K562 (cell line): ENCODE measurements at regions not wholly inside any gene's neighbourhood (a gene's known extent, or its start where the extent isn't known, plus 50 kb on each side); places are given as distances from the start of the nearest gene placed in this dataset.

Experiments
- ATAC-seq: fragments of 200-7000 bp; cut with Tn5 transposase; 3 replicates; pipeline ENCODE4 v1.9.1; 2020; ENCODE audit warnings: moderate library complexity
- BruUV-seq: library from RNA; stranded (reverse); fragments of 400-500 nt; replicated peaks from 2 replicates; lab custom pipeline; 2021; lab: Mats Ljungman, UMichigan
- CTCF ChIA-PET: fragments of 300-600 bp; formaldehyde crosslinking; extraction: SDS; loops from one replicate; lab custom pipeline; 2021; ENCODE audit warnings: low intra/inter-chr PET ratio; lab: Yijun Ruan, JAX
- POLR2A ChIA-PET: fragments of 300-600, 350-650 bp; sonication (Branson Sonifier 250); formaldehyde crosslinking; extraction: SDS; loops from one replicate; lab custom pipeline; 2021; ENCODE audit warnings: antibody characterized with exemption, inconsistent platforms; lab: Yijun Ruan, JAX
- DNase-seq, 4 experiments: peaks; one replicate each; pipeline versions ENCODE4 v3.0.0 to v3.0.0-alpha.2; 2011 to 2018; ENCODE audit warnings: low spot score in 3 of 4, mixed read lengths in 3 of 4; ENCODE audit errors: extremely low read depth in 1 of 4
- FAIRE-seq: peaks from 2 replicates; lab custom pipeline; 2011; peaks lifted over from hg19 to GRCh38; lab: Jason Lieb, UNC
- H2AFZ ChIP-seq: 2 replicates; pipeline ENCODE4 v1.6.0; 2011; ENCODE audit warnings: low read depth, low read length, control low read depth, inconsistent platforms
- H3K27ac ChIP-seq: fragments of 200-600 bp; 3 replicates; pipeline ENCODE4 v1.8.0; 2011; ENCODE audit warnings: low read depth, mild to moderate bottlenecking, control low read depth, inconsistent platforms, low read length, moderate library complexity, mixed read lengths; ENCODE audit errors: extremely low read depth
- H3K27me3 ChIP-seq, 2 experiments: fragments of 300-600 bp in 1 of 2; 2 replicates in 1 of 2; 3 replicates in 1 of 2; pipeline versions ENCODE4 v1.6.0 to v1.8.0; 2011; ENCODE audit warnings: inconsistent platforms in 2 of 2, low read length in 2 of 2, mild to moderate bottlenecking in 1 of 2, mixed read lengths in 1 of 2, moderate library complexity in 1 of 2; ENCODE audit not compliant: control insufficient read depth in 2 of 2, insufficient read depth in 2 of 2
- H3K36me3 ChIP-seq: fragments of 300-600 bp; 3 replicates; pipeline ENCODE4 v1.8.0; 2011; ENCODE audit warnings: mild to moderate bottlenecking, low read length, inconsistent platforms; ENCODE audit not compliant: control insufficient read depth, insufficient read depth
- H3K4me1 ChIP-seq, 2 experiments: fragments of 200-600 bp in 1 of 2; replicated peaks in 1 of 2; 2 replicates in 1 of 2; 3 replicates in 1 of 2; pipeline versions ENCODE4 v1.5.1 to v1.8.0; 2011; ENCODE audit warnings: inconsistent platforms in 2 of 2, low read length in 2 of 2, mild to moderate bottlenecking in 1 of 2, mixed read lengths in 1 of 2, moderate library complexity in 1 of 2; ENCODE audit not compliant: control insufficient read depth in 2 of 2, insufficient read depth in 2 of 2
- H3K4me2 ChIP-seq: 2 replicates; pipeline ENCODE4 v1.6.1; 2011; ENCODE audit warnings: low read length, control low read depth, inconsistent platforms, mixed read lengths; ENCODE audit not compliant: insufficient read depth
- H3K4me3 ChIP-seq: fragments of 200-600 bp; sonication (generic), shearing (Covaris generic); 2 replicates; pipeline ENCODE4 v1.5.1; 2016; ENCODE audit warnings: control low read depth, inconsistent platforms
- H3K79me2 ChIP-seq: fragments of 200-600 bp; 3 replicates; pipeline ENCODE4 v1.8.0; 2011; ENCODE audit warnings: low read length, inconsistent platforms; ENCODE audit not compliant: control insufficient read depth, insufficient read depth
- H3K9ac ChIP-seq, 2 experiments: 2 replicates each; pipeline versions ENCODE4 v1.6.0 to v1.6.1; 2011; ENCODE audit warnings: low read depth in 2 of 2, low read length in 2 of 2, control low read depth in 1 of 2, inconsistent platforms in 1 of 2, mild to moderate bottlenecking in 1 of 2, mixed read lengths in 1 of 2; ENCODE audit not compliant: insufficient read depth in 1 of 2
- H3K9me1 ChIP-seq: one replicate; pipeline ENCODE4 v1.6.0; 2011; ENCODE audit warnings: inconsistent platforms, mild to moderate bottlenecking, low read length, moderate library complexity; ENCODE audit not compliant: control insufficient read depth, insufficient read depth
- H3K9me3 ChIP-seq: replicated peaks from 2 replicates; pipeline ENCODE4 v1.5.1; 2011; ENCODE audit warnings: low read depth, low read length, inconsistent platforms; ENCODE audit not compliant: control insufficient read depth, insufficient read depth
- H4K20me1 ChIP-seq: replicated peaks from 2 replicates; pipeline ENCODE4 v1.6.1; 2011; ENCODE audit warnings: low read length, inconsistent platforms, mixed read lengths; ENCODE audit not compliant: control insufficient read depth, insufficient read depth
- EP300 ChIP-seq: IDR thresholded peaks from 2 replicates; pipeline ENCODE4 v1.6.1; 2012; ENCODE audit warnings: low read length, improper control_type of control experiment
- HOXB6 ChIP-seq: fragments of 250-450 bp; sonication (Bioruptor Pico); IDR thresholded peaks from 2 replicates; pipeline ENCODE4 v1.5.1; 2022; ENCODE audit warnings: mild to moderate bottlenecking, borderline replicate concordance
- MED1 ChIP-seq: sonication (generic); formaldehyde crosslinking; IDR thresholded peaks from 2 replicates; pipeline ENCODE4 v1.8.1; 2023; ENCODE audit warnings: missing genetic modification reagents, borderline replicate concordance
- TAF7 ChIP-seq: fragments of 450-650 bp; IDR thresholded peaks from 2 replicates; pipeline ENCODE4 v1.6.1; 2016; ENCODE audit warnings: missing genetic modification characterization, missing compliant biosample characterization
- ZNF253 ChIP-seq: fragments of 250-450 bp; sonication (Bioruptor Pico); conservative IDR thresholded peaks from 2 replicates; pipeline ENCODE4 v1.6.1; 2021; ENCODE audit warnings: mild to moderate bottlenecking
- WGBS: fragments of 100-300 bp; shearing (Covaris generic); methylation state at CpG from one replicate; pipeline ENCODE4 v1.1.6; 2016; ENCODE audit warnings: low coverage, mixed read lengths; ENCODE audit not compliant: insufficient coverage; ENCODE audit errors: missing lambda C conversion rate; 5-methylcytosine and 5-hydroxymethylcytosine counted together
- in situ Hi-C: fragments of 300-500 bp; cut with MboI; formaldehyde crosslinking; loops from 4 replicates; pipeline ENCODE4 v1.15.0; 2018; ENCODE audit warnings: inconsistent platforms, mixed read lengths
- intact Hi-C: fragments of 100-400 bp; cut with micrococcal nuclease; formaldehyde crosslinking; loops from 2 replicates; pipeline ENCODE4 v1.14.2; 2022
- TF ChIP-seq, protein P1 (sequence below): fragments of 200-800 bp; sonication (Bioruptor generic); IDR thresholded peaks from 2 replicates; pipeline ENCODE4 v1.6.1; 2016; ENCODE audit warnings: missing genetic modification characterization, missing compliant biosample characterization
- TF ChIP-seq, protein P2 (sequence below): fragments of 250-450 bp; sonication (Bioruptor Pico); IDR thresholded peaks from 2 replicates; pipeline ENCODE4 v1.5.0; 2020; ENCODE audit warnings: mild to moderate bottlenecking, borderline replicate concordance
- TF ChIP-seq, protein P3 (sequence below), 2 experiments: fragments of 450-650 bp in 1 of 2; sonication (generic) in 1 of 2; formaldehyde crosslinking in 1 of 2; IDR thresholded peaks in 1 of 2; conservative IDR thresholded peaks in 1 of 2; 2 replicates each; pipeline versions ENCODE4 v1.6.1 to v1.8.1; 2016 to 2023; ENCODE audit warnings: mild to moderate bottlenecking in 2 of 2, moderate library complexity in 2 of 2, inconsistent platforms in 1 of 2, missing genetic modification reagents in 1 of 2

DNA sequence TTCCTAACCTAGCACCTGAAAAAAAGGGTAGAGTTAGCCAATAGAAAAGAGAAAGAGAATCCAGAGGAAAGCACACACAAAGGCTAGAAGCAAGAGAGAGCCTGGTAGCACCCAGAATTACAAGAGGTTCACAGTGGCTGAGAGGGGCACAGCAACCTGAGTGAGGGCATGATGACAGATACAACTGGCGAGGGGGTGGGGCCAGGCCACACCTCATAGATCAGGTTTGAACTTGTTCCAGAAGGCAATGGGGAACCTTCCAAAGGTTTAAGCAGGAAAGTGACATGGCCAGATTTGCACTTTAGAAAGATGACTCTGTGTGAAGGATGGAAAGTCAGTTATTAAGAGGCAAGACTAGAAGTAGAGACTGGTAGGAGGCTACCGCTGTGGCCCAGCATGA lies 148.0 kb downstream of the TTC32 start (continued):
- TF ChIP-seq MED1 (CRISPR knock-in tag) (no peak), HOXB6 (CRISPR knock-in tag) (no peak)
- TF ChIP-seq, protein P1, sequence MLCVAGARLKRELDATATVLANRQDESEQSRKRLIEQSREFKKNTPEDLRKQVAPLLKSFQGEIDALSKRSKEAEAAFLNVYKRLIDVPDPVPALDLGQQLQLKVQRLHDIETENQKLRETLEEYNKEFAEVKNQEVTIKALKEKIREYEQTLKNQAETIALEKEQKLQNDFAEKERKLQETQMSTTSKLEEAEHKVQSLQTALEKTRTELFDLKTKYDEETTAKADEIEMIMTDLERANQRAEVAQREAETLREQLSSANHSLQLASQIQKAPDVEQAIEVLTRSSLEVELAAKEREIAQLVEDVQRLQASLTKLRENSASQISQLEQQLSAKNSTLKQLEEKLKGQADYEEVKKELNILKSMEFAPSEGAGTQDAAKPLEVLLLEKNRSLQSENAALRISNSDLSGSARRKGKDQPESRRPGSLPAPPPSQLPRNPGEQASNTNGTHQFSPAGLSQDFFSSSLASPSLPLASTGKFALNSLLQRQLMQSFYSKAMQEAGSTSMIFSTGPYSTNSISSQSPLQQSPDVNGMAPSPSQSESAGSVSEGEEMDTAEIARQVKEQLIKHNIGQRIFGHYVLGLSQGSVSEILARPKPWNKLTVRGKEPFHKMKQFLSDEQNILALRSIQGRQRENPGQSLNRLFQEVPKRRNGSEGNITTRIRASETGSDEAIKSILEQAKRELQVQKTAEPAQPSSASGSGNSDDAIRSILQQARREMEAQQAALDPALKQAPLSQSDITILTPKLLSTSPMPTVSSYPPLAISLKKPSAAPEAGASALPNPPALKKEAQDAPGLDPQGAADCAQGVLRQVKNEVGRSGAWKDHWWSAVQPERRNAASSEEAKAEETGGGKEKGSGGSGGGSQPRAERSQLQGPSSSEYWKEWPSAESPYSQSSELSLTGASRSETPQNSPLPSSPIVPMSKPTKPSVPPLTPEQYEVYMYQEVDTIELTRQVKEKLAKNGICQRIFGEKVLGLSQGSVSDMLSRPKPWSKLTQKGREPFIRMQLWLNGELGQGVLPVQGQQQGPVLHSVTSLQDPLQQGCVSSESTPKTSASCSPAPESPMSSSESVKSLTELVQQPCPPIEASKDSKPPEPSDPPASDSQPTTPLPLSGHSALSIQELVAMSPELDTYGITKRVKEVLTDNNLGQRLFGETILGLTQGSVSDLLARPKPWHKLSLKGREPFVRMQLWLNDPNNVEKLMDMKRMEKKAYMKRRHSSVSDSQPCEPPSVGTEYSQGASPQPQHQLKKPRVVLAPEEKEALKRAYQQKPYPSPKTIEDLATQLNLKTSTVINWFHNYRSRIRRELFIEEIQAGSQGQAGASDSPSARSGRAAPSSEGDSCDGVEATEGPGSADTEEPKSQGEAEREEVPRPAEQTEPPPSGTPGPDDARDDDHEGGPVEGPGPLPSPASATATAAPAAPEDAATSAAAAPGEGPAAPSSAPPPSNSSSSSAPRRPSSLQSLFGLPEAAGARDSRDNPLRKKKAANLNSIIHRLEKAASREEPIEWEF (CRISPR knock-in tag): no peak

DNA sequence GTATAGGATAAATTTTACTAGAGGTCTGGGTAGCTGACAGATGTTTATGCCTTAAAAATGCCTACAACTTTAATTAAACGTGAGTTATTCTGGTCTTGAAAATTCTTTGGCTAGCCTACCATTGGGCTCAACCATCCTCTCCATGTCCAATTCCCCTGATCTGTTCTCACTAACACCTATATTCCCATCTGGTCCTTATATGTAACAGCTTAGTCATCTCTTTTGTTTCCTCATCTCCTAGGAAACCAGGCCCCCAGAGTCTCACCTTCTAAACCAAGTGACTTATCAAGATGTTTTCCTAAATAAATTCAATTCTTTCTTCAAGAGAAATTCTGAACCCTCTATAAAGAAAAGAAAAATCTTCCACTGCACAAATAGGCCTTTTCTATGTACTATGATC lies 148.5 kb downstream of the TTC32 start:
- H3K4me3 ChIP-seq: no peak overlapping the region
- BruUV-seq: no TSS peak
- in situ Hi-C loops (no loop called here), intact Hi-C loops (no loop called here)
- H3K4me2 ChIP-seq: no peak overlapping the region
- H2AFZ ChIP-seq: no peak overlapping the region
- ATAC-seq: no peak
- H3K9me3 ChIP-seq: no peaks in the 10 kb centered on the region
- H3K27ac ChIP-seq: no peak overlapping the region
- DNase-seq: no peak
- no peaks in the 10 kb centered on the region for H3K79me2 ChIP-seq
- peaks cover 0 to 17% of the 10 kb centered on the region in 2 experiments; a peak in 3 of 5 replicates for H3K27me3 ChIP-seq
- CTCF ChIA-PET: no interaction called here
- no peak for FAIRE-seq
- H3K4me1 ChIP-seq: no peaks in the 10 kb centered on the region
- H3K9me1 ChIP-seq: no peaks in the 10 kb centered on the region
- no peaks in the 10 kb centered on the region for H3K36me3 ChIP-seq
- no peak overlapping the region for H3K9ac ChIP-seq
- no peaks in the 10 kb centered on the region for H4K20me1 ChIP-seq
- WGBS: 0% methylated on average over 1 of the region's 1 CpG
- POLR2A ChIA-PET: no interaction called here
- TF ChIP-seq, protein P2, sequence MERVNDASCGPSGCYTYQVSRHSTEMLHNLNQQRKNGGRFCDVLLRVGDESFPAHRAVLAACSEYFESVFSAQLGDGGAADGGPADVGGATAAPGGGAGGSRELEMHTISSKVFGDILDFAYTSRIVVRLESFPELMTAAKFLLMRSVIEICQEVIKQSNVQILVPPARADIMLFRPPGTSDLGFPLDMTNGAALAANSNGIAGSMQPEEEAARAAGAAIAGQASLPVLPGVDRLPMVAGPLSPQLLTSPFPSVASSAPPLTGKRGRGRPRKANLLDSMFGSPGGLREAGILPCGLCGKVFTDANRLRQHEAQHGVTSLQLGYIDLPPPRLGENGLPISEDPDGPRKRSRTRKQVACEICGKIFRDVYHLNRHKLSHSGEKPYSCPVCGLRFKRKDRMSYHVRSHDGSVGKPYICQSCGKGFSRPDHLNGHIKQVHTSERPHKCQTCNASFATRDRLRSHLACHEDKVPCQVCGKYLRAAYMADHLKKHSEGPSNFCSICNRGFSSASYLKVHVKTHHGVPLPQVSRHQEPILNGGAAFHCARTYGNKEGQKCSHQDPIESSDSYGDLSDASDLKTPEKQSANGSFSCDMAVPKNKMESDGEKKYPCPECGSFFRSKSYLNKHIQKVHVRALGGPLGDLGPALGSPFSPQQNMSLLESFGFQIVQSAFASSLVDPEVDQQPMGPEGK (CRISPR knock-in tag): no peak
- TF ChIP-seq, protein P3, sequence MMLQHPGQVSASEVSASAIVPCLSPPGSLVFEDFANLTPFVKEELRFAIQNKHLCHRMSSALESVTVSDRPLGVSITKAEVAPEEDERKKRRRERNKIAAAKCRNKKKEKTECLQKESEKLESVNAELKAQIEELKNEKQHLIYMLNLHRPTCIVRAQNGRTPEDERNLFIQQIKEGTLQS (IDR thresholded peaks at IDR 0.05): no peak
- TF ChIP-seq, protein P3 (CRISPR knock-in tag; conservative IDR thresholded peaks at IDR 0.05): no peak
- TF ChIP-seq EP300: no peak
- TF ChIP-seq TAF7 (tag): no peak
- TF ChIP-seq ZNF253 (CRISPR knock-in tag): no peak
